ENCODE measurements at regions not wholly inside any gene's neighbourhood (a gene's known extent, or its start where the extent isn't known, plus 50 kb on each side); places are given as distances from the start of the nearest gene placed in this dataset.
"Not testable (repeated sequence)": the region's sequence is repeated elsewhere in the genome, so short reads cannot be mapped to it uniquely, and the experiment has no call there.

- no peaks in the 10 kb centered on the region for H3K27me3 Mint-ChIP-seq (ENCODE audit: low read depth)
- H3K36me3 Mint-ChIP-seq (ENCODE audit: low read depth): no peaks in the 10 kb centered on the region
Measured at GRCh38 chr1:112855152-112855828, 100.7 kb downstream of the SLC16A1 start.

DNA sequence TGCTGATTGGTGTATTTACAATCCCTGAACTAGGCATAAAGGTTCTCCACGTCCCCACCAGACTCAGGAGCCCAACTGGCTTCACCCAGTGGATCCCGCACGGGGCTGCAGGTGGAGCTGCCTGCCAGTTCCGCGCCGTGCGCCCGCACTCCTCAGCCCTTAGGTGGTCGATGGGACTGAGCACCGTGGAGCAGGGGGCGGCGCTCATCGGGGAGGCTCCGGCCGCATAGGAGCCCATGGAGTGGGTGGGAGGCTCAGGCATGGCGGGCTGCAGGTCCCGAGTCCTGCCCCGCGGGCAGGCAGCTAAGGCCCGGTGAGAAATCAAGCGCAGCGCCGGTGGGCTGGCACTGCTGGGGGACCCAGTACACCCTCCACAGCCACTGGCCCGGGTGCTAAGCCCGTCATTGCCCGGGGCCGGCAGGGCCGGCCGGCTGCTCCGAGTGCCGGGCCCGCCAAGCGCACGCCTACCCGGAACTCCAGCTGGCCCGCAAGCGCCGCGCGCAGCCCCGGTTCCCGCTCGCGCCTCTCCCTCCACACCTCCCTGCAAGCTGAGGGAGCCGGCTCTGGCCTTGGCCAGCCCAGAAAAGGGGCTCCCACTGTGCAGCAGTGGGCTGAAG, 101.5 kb downstream of the SLC16A1 start:
- H3K4me1 Mint-ChIP-seq; H3K9me3 Mint-ChIP-seq; H3K27ac Mint-ChIP-seq; H3K36me3 Mint-ChIP-seq (ENCODE audit: low read depth); H3K27me3 Mint-ChIP-seq (ENCODE audit: low read depth); H3K4me3 Mint-ChIP-seq: not testable (repeated sequence)

More at GRCh38 chr1:112855152-112855828, 100.7 kb downstream of the SLC16A1 start:
- no peak overlapping the region for H3K4me3 Mint-ChIP-seq
- H3K27ac Mint-ChIP-seq: no peak overlapping the region
- no peak for TF ChIP-seq CTCF (IDR thresholded peaks at IDR 0.05; ENCODE audit: unreplicated experiment in 3 of 3)
- H3K4me1 Mint-ChIP-seq: no peaks in the 10 kb centered on the region
- no peaks in the 10 kb centered on the region for H3K9me3 Mint-ChIP-seq

DNA sequence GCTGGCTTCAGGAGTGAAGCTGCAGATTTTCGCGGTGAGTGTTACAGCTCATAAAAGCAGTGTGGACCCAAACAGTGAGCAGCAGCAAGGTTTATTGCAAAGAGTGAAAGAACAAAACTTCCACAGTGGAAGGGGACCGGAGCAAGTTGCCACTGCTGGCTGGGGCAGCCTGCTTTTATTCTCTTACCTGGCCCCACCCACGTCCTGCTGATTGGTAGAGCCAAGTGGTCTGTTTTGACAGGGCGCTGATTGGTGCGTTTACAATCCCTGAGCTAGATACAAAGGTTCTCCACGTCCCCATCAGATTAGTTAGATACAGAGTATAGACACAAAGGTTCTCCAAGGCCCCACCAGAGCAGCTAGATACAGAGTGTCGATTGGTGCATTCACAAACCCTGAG, 102.1 kb downstream of the SLC16A1 start:
- not testable (repeated sequence) for H3K4me1 Mint-ChIP-seq; H3K4me3 Mint-ChIP-seq; H3K27me3 Mint-ChIP-seq (ENCODE audit: low read depth); H3K27ac Mint-ChIP-seq; H3K9me3 Mint-ChIP-seq; H3K36me3 Mint-ChIP-seq (ENCODE audit: low read depth)

GRCh38 chr1:112852934-112853333, 103.1 kb downstream of the SLC16A1 start:
- Mint-ChIP-seq H3K4me1 (no peaks in the 10 kb centered on the region), H3K27ac (no peak overlapping the region), H3K27me3 (ENCODE audit: low read depth) (no peaks in the 10 kb centered on the region), H3K36me3 (ENCODE audit: low read depth) (no peaks in the 10 kb centered on the region), H3K9me3 (no peaks in the 10 kb centered on the region), H3K4me3 (no peak overlapping the region)
- TF ChIP-seq CTCF (IDR thresholded peaks at IDR 0.05; ENCODE audit: unreplicated experiment in 3 of 3): no peak

DNA sequence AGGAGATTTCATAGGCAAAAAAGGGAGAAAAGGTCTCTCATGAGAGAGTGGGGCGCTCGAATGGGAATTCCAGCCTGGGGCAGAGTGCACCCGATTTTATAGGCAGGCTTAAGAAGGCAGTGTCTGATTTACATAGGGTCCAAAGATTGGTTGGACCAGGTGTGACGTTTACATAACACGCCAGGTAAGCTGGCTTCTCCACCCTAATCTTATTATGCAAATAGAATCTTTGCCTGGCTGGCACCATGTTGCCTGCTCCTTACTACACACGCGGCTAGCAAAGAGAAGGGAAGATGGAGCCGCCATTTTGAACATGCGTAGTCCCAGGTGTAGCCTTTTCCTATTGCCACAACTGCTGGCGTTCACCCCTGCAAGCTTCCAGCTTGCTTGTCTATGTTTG, 103.7 kb downstream of the SLC16A1 start:
- Mint-ChIP-seq H3K36me3 (ENCODE audit: low read depth) (no peaks in the 10 kb centered on the region), H3K27ac (no peak overlapping the region), H3K27me3 (ENCODE audit: low read depth) (no peaks in the 10 kb centered on the region), H3K4me1 (no peaks in the 10 kb centered on the region), H3K4me3 (peak overlapping the region in 1 of 3 experiments; percentile 5), H3K9me3 (no peaks in the 10 kb centered on the region)
- TF ChIP-seq CTCF (IDR thresholded peaks at IDR 0.05; ENCODE audit: unreplicated experiment in 3 of 3): no peak

DNA sequence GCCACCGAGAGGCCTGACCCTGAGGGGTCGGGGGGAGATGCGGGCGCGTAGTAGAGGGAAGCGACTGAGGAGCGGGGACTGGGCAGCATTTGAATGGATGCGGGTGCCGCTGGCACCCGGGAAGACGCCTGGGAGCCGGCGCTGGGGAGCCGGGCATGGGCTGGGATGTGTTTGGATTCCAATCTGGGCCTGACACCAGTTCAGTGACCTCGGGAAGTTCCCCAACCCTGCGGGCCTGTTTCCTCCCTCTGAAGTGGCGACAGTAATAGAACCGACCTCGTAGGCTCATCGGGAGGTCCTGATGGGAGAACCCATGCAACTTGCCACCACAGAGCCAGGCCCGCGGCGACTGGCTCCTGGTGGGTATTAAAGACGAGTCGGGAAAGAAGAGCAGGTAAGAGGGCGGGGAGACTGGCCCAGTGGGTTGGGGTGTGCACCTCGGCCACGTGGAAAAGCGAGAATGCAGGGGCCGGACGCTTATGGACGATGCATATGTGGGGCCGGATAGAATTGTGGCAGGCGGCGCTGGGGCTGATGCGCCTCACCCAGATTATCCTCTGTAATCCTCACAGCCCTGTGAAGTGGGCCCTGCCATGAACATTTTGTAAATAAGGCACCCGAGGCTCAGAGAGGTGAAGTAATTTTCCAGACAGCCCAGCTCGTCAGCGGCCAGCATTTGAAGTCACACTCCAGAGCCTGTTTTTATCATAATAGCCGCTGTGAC, 105.8 kb downstream of the SLC16A1 start:
- no peak for TF ChIP-seq CTCF (IDR thresholded peaks at IDR 0.05; ENCODE audit: unreplicated experiment in 3 of 3)
- Mint-ChIP-seq H3K27ac (no peak overlapping the region), H3K4me1 (no peaks in the 10 kb centered on the region), H3K27me3 (ENCODE audit: low read depth) (no peaks in the 10 kb centered on the region), H3K9me3 (no peaks in the 10 kb centered on the region), H3K36me3 (ENCODE audit: low read depth) (no peaks in the 10 kb centered on the region), H3K4me3 (peak overlapping the region; percentile 81 to 83 (median 83))
